ENCODE measurements at regions not wholly inside any gene's neighbourhood (a gene's known extent, or its start where the extent isn't known, plus 50 kb on each side); places are given as distances from the start of the nearest gene placed in this dataset.

DNA sequence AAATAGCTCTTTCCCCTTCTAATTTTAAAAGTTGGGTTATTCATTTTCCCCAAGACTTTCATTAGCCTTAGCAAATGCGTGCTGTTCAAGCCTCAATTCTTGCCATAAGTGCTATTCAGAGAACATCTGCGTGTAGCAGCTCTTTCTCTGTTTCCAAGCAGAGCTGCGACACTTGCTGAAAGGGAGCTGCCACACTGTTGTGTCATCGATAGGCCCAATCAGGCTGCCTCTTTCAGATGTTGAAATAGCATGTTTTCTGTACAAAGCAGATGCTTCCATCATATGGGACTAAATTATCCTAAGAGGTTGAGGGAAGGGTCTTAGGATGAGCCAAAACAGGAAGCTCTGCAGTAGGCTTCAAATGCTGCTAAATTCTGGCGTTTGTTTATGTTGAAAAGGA, 220.9 kb upstream of the CDC14C start:
- no peak for FAIRE-seq

GRCh38 chr7:48708122-48708521, 216.2 kb upstream of the CDC14C start:
- no peak for FAIRE-seq

GRCh38 chr7:48708635-48709034, 215.7 kb upstream of the CDC14C start:
- no peak for FAIRE-seq

DNA sequence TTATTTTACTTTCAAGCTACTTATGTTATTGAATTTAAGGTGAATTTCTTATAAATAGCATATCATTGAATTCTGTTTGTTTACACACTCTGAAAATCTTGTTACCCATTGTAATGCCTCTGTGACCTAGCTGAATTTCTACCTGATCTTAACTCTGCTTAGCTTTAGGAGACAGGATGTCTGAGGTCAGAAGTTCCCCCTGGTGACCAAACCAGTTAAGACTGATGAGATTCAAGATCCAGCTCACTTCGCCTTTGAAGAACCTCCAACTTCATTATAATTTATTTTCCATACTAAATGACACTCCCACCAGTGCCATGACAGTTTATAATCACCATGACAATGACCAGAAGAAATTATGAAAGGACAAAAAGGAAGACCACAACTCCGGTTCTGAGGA, 213.4 kb upstream of the CDC14C start:
- FAIRE-seq: no peak

GRCh38 chr7:48718731-48719378, 205.5 kb upstream of the CDC14C start:
- peak; percentile 78 for FAIRE-seq

GRCh38 chr7:48728799-48729198, 195.5 kb upstream of the CDC14C start:
- no peak for FAIRE-seq

- no peak for FAIRE-seq
Observed at GRCh38 chr7:48734695-48735406, 189.5 kb upstream of the CDC14C start.

GRCh38 chr7:48741545-48741944, 182.8 kb upstream of the CDC14C start:
- no peak for FAIRE-seq

DNA sequence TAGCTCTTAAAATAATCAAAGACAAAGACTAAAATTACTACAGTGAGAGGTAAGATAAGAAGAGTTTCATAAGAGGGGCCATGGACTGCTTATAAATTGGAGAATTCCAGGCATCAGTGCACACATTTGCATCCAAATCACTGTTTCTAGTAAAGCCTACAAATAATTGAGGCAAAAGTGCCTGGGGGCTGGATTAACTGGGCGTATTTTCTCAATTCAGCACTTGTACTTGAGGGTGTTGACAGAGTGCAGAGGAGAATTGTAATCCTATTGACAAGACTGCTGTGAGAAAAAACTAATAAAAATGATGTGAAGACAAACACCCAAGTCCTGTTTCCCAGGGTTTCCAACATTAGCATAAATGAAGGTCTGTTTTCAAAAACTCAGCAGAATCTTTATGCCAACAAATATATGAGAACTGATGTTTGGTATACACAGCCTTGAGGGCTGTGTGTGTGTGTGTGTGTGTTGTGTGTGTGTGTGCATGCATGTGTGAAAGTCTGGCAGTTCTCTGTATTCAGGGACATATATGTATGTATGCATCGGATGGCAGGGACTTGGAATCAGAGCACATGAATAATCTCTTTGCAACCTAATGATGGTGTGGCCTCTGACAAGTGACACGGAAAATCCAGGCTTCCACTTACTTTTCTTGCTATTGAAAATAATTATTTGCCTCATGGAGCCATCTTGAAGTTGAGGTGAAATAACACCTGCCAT, 182.1 kb upstream of the CDC14C start:
- FAIRE-seq: no peak

DNA sequence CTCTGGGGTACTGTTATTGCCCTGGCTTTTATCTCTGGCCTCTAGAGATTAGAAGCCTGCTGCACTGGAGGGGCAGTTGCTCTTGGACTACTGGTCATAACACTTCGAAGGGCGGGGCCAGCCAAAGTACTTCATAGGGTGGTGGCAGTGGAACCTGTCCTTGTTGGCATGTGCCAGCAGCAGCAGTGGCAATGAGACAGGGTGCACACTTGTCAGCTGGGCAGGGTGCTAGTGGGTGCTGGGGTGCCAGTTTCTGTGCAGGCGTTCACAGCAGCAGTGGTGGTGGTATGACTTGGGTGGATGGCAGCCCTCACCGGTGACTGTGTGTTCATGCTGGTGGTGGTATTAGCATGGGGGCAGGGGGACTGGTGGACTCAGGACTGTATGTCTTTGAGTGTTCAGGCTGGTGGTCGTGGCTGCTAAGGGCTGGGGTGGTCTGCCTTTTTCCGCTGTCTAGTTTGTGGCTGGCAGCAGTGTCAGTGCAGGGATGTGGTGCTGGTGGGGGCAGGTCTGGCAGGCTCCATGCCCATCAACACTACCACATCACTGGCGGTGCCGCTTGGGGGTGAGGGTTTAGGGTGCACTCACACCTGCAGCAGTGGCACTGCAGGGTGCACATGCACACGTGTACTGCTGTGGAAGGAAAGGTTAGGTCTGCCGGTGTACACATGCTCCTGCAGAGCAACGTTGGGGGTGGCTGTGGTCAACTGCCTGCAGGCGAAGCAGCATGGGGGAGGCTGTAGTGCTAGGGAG, 176.1 kb upstream of the CDC14C start:
- FAIRE-seq: no peak

- no peak for FAIRE-seq
Observed at GRCh38 chr7:48755061-48755555, 169.2 kb upstream of the CDC14C start.

DNA sequence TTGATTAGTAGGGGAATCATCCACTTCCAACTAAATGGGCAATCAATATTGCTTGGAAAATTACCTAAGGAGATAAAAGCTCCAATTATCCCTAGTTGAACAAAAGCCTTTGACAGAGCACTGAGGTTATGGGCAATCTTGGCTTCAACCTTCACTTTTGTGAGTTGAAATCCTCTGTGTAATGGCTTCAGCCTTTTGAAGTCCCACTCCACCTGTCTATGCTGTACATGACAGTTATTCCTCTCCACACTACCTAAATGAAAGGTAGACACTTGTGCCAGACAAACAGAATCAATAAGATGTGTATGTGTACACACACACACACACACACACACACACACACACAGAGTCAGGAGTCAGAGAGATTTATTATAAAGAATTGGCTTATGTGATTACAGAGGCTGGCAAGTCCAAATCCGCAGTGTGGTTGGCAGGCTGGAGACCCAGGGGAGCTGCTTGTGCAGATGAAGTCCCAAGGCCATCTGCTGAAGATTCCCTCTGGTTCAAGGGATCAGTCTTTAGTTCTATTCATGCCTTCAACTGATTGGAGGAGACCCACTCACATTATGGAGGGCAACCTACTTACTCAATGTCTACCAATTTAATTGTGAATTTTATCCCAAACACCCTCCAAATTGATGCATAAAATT, 164.8 kb upstream of the CDC14C start:
- no peak for FAIRE-seq

GRCh38 chr7:48760528-48761265, 163.7 kb upstream of the CDC14C start:
- no peak for FAIRE-seq

DNA sequence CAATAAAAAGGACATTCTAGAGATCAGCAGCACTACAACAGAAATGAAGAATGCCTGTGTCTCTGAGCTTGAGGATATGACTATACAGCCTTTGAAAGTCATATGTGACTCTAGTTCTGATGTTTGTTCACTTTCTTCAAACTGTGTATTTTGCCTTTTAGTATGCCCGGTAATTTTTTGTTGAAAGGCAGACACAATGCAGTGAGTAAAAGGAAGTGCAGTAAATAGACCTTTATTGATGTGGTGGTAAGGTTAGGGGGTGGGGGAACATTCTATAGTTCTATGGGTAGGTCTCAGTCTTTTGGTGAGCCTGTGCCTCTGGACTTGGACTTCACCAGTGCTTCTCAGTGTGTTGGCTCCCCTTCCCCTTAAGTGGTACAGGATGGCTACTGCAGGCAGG, 143.5 kb upstream of the CDC14C start:
- FAIRE-seq: no peak

- no peak for FAIRE-seq
Observed at GRCh38 chr7:48781752-48782151, 142.6 kb upstream of the CDC14C start.

DNA sequence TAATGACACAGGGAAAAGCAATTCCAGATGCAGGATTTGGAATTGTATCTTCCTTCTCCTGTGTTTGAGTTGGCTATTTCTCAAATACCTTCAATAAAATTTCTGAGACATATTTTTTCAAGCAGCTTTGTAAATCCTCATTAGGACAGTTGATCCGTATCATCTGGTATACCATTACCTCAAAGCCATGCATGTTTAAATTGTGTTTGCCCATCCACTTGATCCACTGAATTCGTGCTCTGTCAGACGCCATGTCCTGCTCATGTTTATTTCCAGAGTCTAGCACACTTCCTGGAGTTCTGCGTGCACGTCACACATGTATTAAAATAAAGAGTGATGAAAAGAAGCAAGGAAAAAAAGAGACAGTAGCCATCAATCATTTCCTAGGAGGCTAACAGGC, 141.8 kb upstream of the CDC14C start:
- FAIRE-seq: no peak

DNA sequence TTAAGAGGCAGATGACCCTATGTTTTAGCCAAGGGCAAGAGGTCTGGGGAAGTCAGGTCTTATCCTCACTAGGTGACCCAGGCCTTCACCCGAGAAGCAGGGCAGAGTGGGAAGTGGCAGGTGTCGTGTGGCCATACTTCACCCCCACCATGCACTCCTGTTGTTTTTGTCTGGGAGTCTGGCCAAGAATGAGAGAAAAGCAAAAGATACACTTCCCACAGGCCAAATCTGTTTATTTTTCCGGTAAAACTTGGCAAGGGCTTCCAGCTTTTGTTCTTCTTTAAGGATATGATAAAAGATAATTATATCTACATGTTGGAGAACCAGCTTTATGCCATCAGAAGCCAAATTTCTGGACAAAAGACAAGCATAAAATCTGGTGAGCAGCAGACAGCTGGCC, 137.4 kb upstream of the CDC14C start:
- no peak for FAIRE-seq

GRCh38 chr7:48803250-48803649, 121.1 kb upstream of the CDC14C start:
- FAIRE-seq: no peak

- FAIRE-seq: no peak
Observed at GRCh38 chr7:48806731-48807130, 117.6 kb upstream of the CDC14C start.

DNA sequence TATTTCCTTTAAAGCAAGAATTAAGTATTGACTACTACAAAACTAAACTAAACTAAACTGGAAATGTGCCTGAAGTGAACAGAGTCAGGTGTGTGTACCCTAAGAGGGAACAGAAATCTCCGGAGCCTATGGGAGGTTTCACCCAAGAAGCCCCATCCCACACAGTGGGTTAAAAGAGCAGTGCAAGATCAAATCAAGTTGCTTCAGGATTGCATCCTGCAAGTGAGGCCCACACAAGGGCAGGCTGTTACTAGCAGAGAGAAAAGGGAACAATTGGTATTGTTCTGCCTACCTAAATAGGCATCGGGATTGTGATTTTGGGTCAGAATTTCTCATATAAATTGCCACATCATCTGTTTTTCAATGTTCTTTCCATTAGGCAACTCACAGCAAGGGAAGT, 113.3 kb upstream of the CDC14C start:
- no peak for FAIRE-seq

DNA sequence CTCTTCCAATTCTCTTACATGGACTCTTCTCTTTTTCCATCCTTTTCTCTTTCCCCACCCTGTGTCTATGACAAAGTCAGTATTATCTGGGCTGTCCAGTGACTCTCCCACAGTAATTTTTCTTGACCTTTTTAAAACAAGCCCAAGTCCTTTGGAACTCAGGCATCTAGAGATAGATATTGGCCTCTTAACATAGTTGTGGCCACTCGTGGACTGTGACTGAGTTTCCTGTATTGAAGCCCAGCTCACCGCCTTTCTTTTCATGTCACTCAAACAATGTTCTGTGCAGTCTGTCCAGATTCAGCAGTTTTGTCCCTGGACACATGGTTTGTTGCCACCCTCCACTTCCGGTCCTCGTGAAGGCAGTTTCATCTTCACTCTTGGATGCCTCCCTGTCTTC, 110.9 kb upstream of the CDC14C start:
- FAIRE-seq: no peak

GRCh38 chr7:48822138-48822537, 102.2 kb upstream of the CDC14C start:
- peak; percentile 32 for FAIRE-seq
